Psoas muscle (tissue), 7 donors: ENCODE measurements at regions not wholly inside any gene's neighbourhood (a gene's known extent, or its start where the extent isn't known, plus 50 kb on each side); places are given as distances from the start of the nearest gene placed in this dataset.

Experiments used
- ATAC-seq, 4 donors: fragments of 200-7000 bp; cut with Tn5 transposase; one replicate each; pipeline ENCODE4 v1.9.1; 2020; ENCODE audit warnings: moderate library complexity in 3 of 4, mild to moderate bottlenecking in 2 of 4
- DNase-seq, 2 donors: peaks; one replicate each; pipeline ENCODE4 v3.0.0-alpha.2; 2020
- H3K27ac ChIP-seq: fragments of 200-600 bp; one replicate; pipeline ENCODE4 v1.8.0; 2022
- H3K27me3 ChIP-seq, 3 donors: fragments of 200-600 bp in 1 of 3; one replicate each; pipeline versions ENCODE4 v1.6.1 to v1.8.0; 2013 to 2022; ENCODE audit warnings: low read length in 2 of 3, mild to moderate bottlenecking in 2 of 3, moderate library complexity in 1 of 3; ENCODE audit not compliant: insufficient read depth in 3 of 3
- H3K36me3 ChIP-seq, 2 donors: fragments of 200-600 bp in 1 of 2; one replicate each; pipeline versions ENCODE4 v1.6.1 to v1.8.0; 2013 to 2022; ENCODE audit warnings: low read depth in 1 of 2, mild to moderate bottlenecking in 1 of 2, moderate library complexity in 1 of 2; ENCODE audit not compliant: insufficient read depth in 1 of 2
- H3K4me1 ChIP-seq: fragments of 200-600 bp; one replicate; pipeline ENCODE4 v1.8.0; 2022
- H3K4me3 ChIP-seq: fragments of 200-600 bp; one replicate; pipeline ENCODE4 v1.8.0; 2022; ENCODE audit warnings: mild to moderate bottlenecking
- H3K9me3 ChIP-seq: fragments of 200-600 bp; one replicate; pipeline ENCODE4 v1.8.0; 2022
- WGBS, 3 donors: extraction: QIAGEN DNeasy Blood & Tissue Kit; methylation state at CpG; one replicate each; pipeline versions ENCODE4 v1.1.6 to v1.1.7; 2013; 5-methylcytosine and 5-hydroxymethylcytosine counted together
- intact Hi-C, 2 donors: fragments of 100-400 bp; cut with DNase I; formaldehyde crosslinking; loops; one replicate each; pipeline versions ENCODE4 v1.11.0 to v1.14.2; 2022
- TF ChIP-seq, protein P1 (sequence below): fragments of 200-600 bp; IDR thresholded peaks from one replicate; pipeline ENCODE4 v1.8.0; 2022; ENCODE audit warnings: antibody characterized with exemption
- donor health status: healthy with polysubstance abuse.
- donor health status: DM: no; HTN: no; CAD: no; lungs with moderate emphysema.
- donor health status: Bipolar disorder and iron deficiency.
- donor health status: healthy.
- donor health status: DM: yes; HTN: yes; CAD: no.
- donor health status: DM: no; HTN: no; CAD: no.
- donor health status: DM: yes; HTN: yes; CAD: no.

DNA sequence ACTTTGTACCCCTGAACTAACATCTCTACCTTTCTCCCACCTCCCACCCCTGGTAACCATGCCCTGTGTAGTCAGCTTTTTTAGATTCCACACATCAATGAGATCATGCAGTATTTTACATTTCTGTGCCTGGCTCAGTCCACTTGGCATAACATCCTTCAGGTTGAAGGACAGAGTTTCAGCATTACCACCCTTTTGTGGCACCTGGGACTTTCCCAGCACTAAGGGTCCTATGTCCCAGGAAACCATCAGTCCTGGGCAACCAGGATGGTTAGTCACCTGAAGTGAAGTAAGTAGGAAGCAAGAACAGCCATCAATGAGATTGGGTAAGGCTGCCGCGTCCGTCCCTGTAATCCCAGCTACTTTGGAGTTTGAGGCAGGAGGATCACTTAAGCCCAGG lies 370.6 kb downstream of the SIPA1L2 start:
- WGBS, 3 donors = 86 to 92% (median 90%) methylated on average over 3 of the region's 3 CpGs
- no peak overlapping the region for H3K4me3 ChIP-seq
- H3K27me3 ChIP-seq = peaks cover 0 to 6% (median 0%) of the 10 kb centered on the region in 3 donors
- no peak overlapping the region for H3K27ac ChIP-seq
- no peak for ATAC-seq
- DNase-seq = no peak
- H3K9me3 ChIP-seq = no peaks in the 10 kb centered on the region
- TF ChIP-seq, protein P1, sequence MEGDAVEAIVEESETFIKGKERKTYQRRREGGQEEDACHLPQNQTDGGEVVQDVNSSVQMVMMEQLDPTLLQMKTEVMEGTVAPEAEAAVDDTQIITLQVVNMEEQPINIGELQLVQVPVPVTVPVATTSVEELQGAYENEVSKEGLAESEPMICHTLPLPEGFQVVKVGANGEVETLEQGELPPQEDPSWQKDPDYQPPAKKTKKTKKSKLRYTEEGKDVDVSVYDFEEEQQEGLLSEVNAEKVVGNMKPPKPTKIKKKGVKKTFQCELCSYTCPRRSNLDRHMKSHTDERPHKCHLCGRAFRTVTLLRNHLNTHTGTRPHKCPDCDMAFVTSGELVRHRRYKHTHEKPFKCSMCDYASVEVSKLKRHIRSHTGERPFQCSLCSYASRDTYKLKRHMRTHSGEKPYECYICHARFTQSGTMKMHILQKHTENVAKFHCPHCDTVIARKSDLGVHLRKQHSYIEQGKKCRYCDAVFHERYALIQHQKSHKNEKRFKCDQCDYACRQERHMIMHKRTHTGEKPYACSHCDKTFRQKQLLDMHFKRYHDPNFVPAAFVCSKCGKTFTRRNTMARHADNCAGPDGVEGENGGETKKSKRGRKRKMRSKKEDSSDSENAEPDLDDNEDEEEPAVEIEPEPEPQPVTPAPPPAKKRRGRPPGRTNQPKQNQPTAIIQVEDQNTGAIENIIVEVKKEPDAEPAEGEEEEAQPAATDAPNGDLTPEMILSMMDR = no peak
- no peaks in the 10 kb centered on the region for H3K36me3 ChIP-seq
- H3K4me1 ChIP-seq = no peaks in the 10 kb centered on the region
- intact Hi-C loops = no loop called here

DNA sequence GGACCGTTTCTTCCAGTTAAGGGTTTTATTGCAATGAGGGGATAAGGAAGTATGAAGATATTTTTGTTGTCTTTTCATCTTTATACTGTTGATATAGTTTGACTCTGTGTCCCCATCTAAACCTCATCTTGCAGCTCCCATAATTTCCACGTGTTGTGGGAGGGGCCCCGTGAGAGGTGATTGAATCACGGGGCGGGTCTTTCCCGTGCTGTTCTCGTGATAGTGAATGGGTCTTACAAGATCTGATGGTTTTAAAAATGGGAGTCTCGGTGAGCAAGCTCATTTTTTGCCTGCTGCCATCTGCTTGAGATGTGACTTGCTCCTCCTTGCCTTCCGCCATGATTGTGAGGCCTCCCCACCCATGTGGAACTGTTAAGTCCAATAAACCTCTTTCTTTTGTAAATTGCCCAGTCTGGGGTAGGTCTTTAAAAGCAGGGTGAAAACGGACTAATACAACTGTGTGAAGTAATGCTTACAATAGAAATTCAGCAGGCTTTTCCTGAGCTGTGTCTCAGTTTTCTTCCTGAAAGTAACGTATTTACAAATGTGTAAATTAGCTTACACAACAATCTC lies 377.3 kb downstream of the SIPA1L2 start:
- TF ChIP-seq, protein P1 = no peak
- intact Hi-C loops = no loop called here
- H3K9me3 ChIP-seq = no peaks in the 10 kb centered on the region
- WGBS, 3 donors = 68 to 76% (median 70%) methylated on average over 11 of the region's 11 CpGs
- H3K4me3 ChIP-seq = no peak overlapping the region
- ATAC-seq (no peak), DNase-seq (no peak)
- H3K36me3 ChIP-seq = no peaks in the 10 kb centered on the region
- H3K27me3 ChIP-seq = peaks cover 0 to 2% (median 0%) of the 10 kb centered on the region in 3 donors
- no peaks in the 10 kb centered on the region for H3K4me1 ChIP-seq
- no peak overlapping the region for H3K27ac ChIP-seq

DNA sequence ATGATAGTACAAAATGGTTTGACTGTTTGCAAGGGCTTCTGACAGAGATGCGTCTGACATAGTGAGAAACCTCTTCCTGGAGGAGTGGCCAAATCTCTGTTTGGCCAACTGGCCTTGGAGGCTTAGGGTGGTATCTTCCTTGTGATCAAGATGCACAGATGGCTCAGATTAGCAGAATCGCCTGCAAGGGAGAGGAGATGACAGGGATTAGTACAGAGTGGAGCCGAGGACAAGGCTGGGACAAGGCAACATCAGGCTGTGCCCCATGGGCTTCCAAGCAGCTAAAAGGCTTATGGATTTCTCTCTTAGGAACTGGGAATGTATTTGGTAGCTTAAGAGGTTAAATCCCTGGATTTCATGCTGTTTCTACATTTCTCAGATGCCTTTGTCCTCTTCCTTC lies 379.1 kb downstream of the SIPA1L2 start:
- intact Hi-C loops = no loop called here
- 69 to 72% (median 70%) methylated on average over 3 of the region's 3 CpGs for WGBS, 3 donors
- TF ChIP-seq, protein P1 = no peak
- H3K4me1 ChIP-seq = no peaks in the 10 kb centered on the region
- peaks cover 0 to 3% (median 2%) of the 10 kb centered on the region in 3 donors for H3K27me3 ChIP-seq
- H3K36me3 ChIP-seq = no peaks in the 10 kb centered on the region
- no peak for DNase-seq
- no peak overlapping the region for H3K27ac ChIP-seq
- no peaks in the 10 kb centered on the region for H3K9me3 ChIP-seq
- no peak overlapping the region for H3K4me3 ChIP-seq
- no peak for ATAC-seq

DNA sequence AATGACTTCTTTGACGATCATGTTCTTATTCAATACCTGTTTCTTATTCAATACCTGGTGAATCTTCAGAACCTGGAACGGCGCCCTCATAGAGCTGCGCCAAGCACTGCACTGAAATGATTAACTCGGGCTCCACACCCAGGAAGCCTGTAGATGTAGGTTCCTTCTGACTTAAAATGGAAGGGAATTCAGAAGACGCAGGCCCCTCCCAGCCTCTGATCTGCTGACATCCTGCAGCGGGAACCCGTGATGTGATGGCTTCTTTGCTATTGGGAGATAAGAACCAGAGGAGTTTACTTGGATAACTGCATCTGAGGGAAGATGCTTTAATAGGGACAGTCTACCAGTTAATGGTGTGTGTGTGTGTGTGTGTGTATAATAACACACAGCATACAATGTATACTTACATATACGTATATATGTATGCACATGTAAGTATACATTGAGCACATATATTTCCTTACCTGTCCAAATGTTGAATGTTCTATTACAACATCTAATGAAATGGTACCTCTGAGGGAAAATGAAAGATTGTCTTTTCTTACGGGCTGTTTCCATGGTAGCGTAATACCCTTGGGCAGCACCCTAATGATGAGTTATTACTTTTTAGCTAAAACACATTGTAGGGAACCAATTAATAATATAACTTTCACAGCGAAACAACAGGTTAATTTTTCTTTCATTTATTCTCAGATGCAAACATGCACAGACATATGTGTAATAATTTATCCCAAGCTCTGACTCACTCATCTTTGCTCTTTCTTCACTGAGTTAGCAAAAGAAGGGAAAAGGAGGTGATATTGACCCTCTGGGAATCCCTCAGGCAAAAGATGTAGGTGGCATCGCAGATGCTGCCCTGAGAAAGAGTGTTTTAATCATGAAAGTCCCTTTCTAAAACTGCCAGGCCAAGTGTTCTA lies 379.8 kb downstream of the SIPA1L2 start:
- H3K4me3 ChIP-seq = no peak overlapping the region
- no peaks in the 10 kb centered on the region for H3K36me3 ChIP-seq
- peaks cover 0 to 3% (median 2%) of the 10 kb centered on the region in 3 donors for H3K27me3 ChIP-seq
- TF ChIP-seq, protein P1 = no peak
- ATAC-seq (no peak), DNase-seq (no peak)
- no peaks in the 10 kb centered on the region for H3K4me1 ChIP-seq
- intact Hi-C loops = no loop called here
- H3K9me3 ChIP-seq = no peaks in the 10 kb centered on the region
- no peak overlapping the region for H3K27ac ChIP-seq
- 91 to 92% (median 91%) methylated on average over 13 of the region's 13 CpGs for WGBS, 3 donors
